Brain microvascular endothelial cell (primary cell): ENCODE measurements at regions not wholly inside any gene's neighbourhood (a gene's known extent, or its start where the extent isn't known, plus 50 kb on each side); places are given as distances from the start of the nearest gene placed in this dataset.

Experiments
- DNase-seq: peaks from one replicate; pipeline ENCODE4 v3.0.0-alpha.2; 2020
- H3K27ac ChIP-seq: fragments of 250-450 bp; sonication (Bioruptor Pico); 2 replicates; pipeline ENCODE4 v1.5.1; 2020; ENCODE audit warnings: mild to moderate bottlenecking, moderate library complexity
- H3K27me3 ChIP-seq: fragments of 250-450 bp; sonication (Bioruptor Pico); replicated peaks from 2 replicates; pipeline ENCODE4 v1.5.1; 2020; ENCODE audit warnings: mild to moderate bottlenecking
- H3K36me3 ChIP-seq: fragments of 250-450 bp; sonication (Bioruptor Pico); replicated peaks from 2 replicates; pipeline ENCODE4 v1.5.1; 2020; ENCODE audit warnings: mild to moderate bottlenecking
- H3K4me3 ChIP-seq: 2 replicates; pipeline ENCODE4 v1.5.1; 2011; ENCODE audit warnings: low read depth, mild to moderate bottlenecking, control low read depth, low read length, moderate library complexity
- CTCF ChIP-seq: IDR thresholded peaks from 2 replicates; pipeline ENCODE4 v1.5.1; 2011; ENCODE audit warnings: low read depth, mild to moderate bottlenecking, moderate library complexity, low read length, control low read depth, inconsistent platforms; ENCODE audit errors: missing control alignments
- in situ Hi-C: cut with HindIII; loops from 2 replicates; pipeline ENCODE4 v1.10.0; 2017; ENCODE audit warnings: low sequenced_read_pairs, low pct_ligation_motif_present

- peak; percentile 76 for DNase-seq
- TF ChIP-seq CTCF: no peak
- Histone ChIP-seq H3K4me3 (no peak overlapping the region), H3K27ac (no peak overlapping the region), H3K27me3 (no peaks in the 10 kb centered on the region), H3K36me3 (no peaks in the 10 kb centered on the region)
- in situ Hi-C loops: no loop called here
These were observed 394.7 kb upstream of the AKR1E2 start for GRCh38 chr10:4431114-4431863.

GRCh38 chr10:4429571-4429970 is 396.4 kb upstream of the AKR1E2 start:
- in situ Hi-C loops: no loop called here
- no peaks in the 10 kb centered on the region for H3K27me3 ChIP-seq
- TF ChIP-seq CTCF: no peak
- H3K4me3 ChIP-seq: no peak overlapping the region
- no peak overlapping the region for H3K27ac ChIP-seq
- H3K36me3 ChIP-seq: no peaks in the 10 kb centered on the region
- no peak for DNase-seq

- TF ChIP-seq CTCF: no peak
- Histone ChIP-seq H3K27ac (no peak overlapping the region), H3K27me3 (no peaks in the 10 kb centered on the region), H3K4me3 (no peak overlapping the region), H3K36me3 (no peaks in the 10 kb centered on the region)
- in situ Hi-C loops: no loop called here
- no peak for DNase-seq
These were observed 398.5 kb upstream of the AKR1E2 start for GRCh38 chr10:4427532-4427931.

GRCh38 chr10:4426866-4427265 is 399.1 kb upstream of the AKR1E2 start:
- Histone ChIP-seq H3K27ac (no peak overlapping the region), H3K36me3 (no peaks in the 10 kb centered on the region), H3K4me3 (no peak overlapping the region), H3K27me3 (no peaks in the 10 kb centered on the region)
- TF ChIP-seq CTCF: no peak
- in situ Hi-C loops: no loop called here
- no peak for DNase-seq

- no peak for DNase-seq
- TF ChIP-seq CTCF: no peak
- Histone ChIP-seq H3K4me3 (no peak overlapping the region), H3K27ac (no peak overlapping the region), H3K36me3 (no peaks in the 10 kb centered on the region), H3K27me3 (no peaks in the 10 kb centered on the region)
- in situ Hi-C loops: no loop called here
These were observed 416.7 kb upstream of the AKR1E2 start for GRCh38 chr10:4409319-4409718.

- in situ Hi-C loops: no loop called here
- TF ChIP-seq CTCF: no peak
- no peaks in the 10 kb centered on the region for H3K27me3 ChIP-seq
- H3K36me3 ChIP-seq: no peaks in the 10 kb centered on the region
- H3K4me3 ChIP-seq: no peak overlapping the region
- H3K27ac ChIP-seq: peak overlapping the region; percentile 24
- no peak for DNase-seq
These were observed 418.2 kb upstream of the AKR1E2 start for GRCh38 chr10:4407783-4408182.
